ENCODE measurements at regions not wholly inside any gene's neighbourhood (a gene's known extent, or its start where the extent isn't known, plus 50 kb on each side); places are given as distances from the start of the nearest gene placed in this dataset.

GRCh38 chr19:30676990-30677679 lies 305.0 kb downstream of the ZNF536 start:
- peaks cover 86% of the 10 kb centered on the region for H3K27me3 ChIP-seq
- H3K4me3 ChIP-seq, result no peak overlapping the region
- TF ChIP-seq CTCF (IDR thresholded peaks at IDR 0.05; ENCODE audit: low read depth, low read length), result no peak

DNA sequence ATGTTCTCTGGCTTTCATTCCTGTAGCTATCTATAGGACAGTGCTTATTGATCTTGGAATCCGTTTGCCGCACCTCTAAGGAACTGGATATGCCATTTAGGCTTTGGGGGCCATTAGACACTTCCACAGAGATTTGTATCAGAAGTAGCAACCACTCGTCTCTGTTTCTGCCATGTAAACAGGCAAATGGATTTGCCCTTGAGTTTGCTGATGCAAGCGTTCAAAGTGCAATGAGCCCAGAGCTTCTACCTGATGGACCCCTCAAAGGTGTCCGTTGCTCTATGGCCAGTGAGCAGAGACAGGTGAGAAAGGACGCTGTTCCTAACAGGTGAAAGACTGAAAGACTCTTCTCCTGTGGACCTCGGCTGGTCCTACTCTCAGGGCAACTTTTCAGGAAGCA lies 302.9 kb downstream of the ZNF536 start:
- peaks cover 86% of the 10 kb centered on the region for H3K27me3 ChIP-seq
- H3K36me3 ChIP-seq, result no peaks in the 10 kb centered on the region
- no peak for DNase-seq (ENCODE audit: low read depth in 1 of 2, low spot score in 1 of 2)
- TF ChIP-seq CTCF (IDR thresholded peaks at IDR 0.05; ENCODE audit: low read depth, low read length), result no peak
- H3K27ac ChIP-seq, result no peak overlapping the region
- peaks cover 5% of the 10 kb centered on the region for H3K4me1 ChIP-seq (ENCODE audit: low read depth)
- no peak overlapping the region for H3K4me3 ChIP-seq
- H3K9me3 ChIP-seq (ENCODE audit: low read depth), result no peaks in the 10 kb centered on the region

More at GRCh38 chr19:30676990-30677679, 305.0 kb downstream of the ZNF536 start:
- Histone ChIP-seq H3K36me3 (no peaks in the 10 kb centered on the region), H3K27ac (no peak overlapping the region), H3K9me3 (ENCODE audit: low read depth) (no peaks in the 10 kb centered on the region), H3K4me1 (ENCODE audit: low read depth) (no peaks in the 10 kb centered on the region)
- DNase-seq (ENCODE audit: low read depth in 1 of 2, low spot score in 1 of 2), result no peak

DNA sequence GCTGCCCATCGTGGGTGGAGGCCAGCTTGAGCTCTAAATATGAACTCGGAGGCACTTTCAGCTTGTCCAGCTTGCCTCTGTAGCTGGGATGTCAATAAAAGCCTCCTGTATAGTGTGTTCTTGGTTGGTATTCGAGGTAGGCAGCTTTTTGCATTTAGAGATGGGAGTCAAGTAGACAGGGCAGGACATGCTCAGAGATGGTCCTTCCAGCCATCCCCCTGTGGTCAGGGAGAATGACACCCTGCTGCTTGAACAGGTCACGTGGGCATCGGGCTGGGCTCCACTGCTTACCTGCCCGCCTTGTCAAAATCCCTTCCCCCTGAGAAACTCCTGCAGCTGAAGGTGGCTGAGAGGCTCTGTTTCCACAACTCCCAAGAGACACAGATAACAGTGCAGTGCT lies 302.5 kb downstream of the ZNF536 start:
- no peak overlapping the region for H3K27ac ChIP-seq

DNA sequence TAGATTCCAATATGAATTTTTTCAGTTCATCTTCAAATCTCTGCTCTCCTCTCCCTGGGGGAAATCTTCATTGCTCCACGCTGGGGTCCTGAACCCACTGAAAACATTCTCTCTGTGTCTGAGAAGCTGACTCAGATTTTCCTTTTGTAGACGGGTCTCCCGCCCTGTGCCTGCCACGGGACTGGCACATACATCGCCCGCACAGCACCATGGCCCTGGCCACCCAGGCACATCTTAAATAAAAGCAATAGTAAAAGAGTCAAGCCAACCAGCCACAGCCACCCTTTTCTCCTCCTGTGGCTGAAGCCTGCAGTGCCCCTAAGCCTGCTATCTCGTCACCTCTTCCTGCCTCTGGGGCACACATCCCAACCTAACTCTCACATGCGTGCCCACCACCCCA lies 301.2 kb downstream of the ZNF536 start:
- Histone ChIP-seq H3K36me3 (no peaks in the 10 kb centered on the region), H3K9me3 (ENCODE audit: low read depth) (no peaks in the 10 kb centered on the region), H3K4me3 (no peak overlapping the region), H3K27me3 (peaks cover 83% of the 10 kb centered on the region), H3K4me1 (ENCODE audit: low read depth) (peaks cover 5% of the 10 kb centered on the region), H3K27ac (no peak overlapping the region)
- DNase-seq (ENCODE audit: low read depth in 1 of 2, low spot score in 1 of 2), result no peak
- no peak for TF ChIP-seq CTCF (IDR thresholded peaks at IDR 0.05; ENCODE audit: low read depth, low read length)

More for the DNA sequence above, 302.5 kb downstream of the ZNF536 start:
- no peak for TF ChIP-seq CTCF (IDR thresholded peaks at IDR 0.05; ENCODE audit: low read depth, low read length)
- H3K4me1 ChIP-seq (ENCODE audit: low read depth), result peaks cover 5% of the 10 kb centered on the region
- H3K27me3 ChIP-seq, result peaks cover 85% of the 10 kb centered on the region
- no peaks in the 10 kb centered on the region for H3K9me3 ChIP-seq (ENCODE audit: low read depth)
- no peaks in the 10 kb centered on the region for H3K36me3 ChIP-seq
- no peak overlapping the region for H3K4me3 ChIP-seq
- DNase-seq (ENCODE audit: low read depth in 1 of 2, low spot score in 1 of 2), result no peak

- no peak for DNase-seq (ENCODE audit: low read depth in 1 of 2, low spot score in 1 of 2)
- H3K27ac ChIP-seq, result no peak overlapping the region
- no peaks in the 10 kb centered on the region for H3K36me3 ChIP-seq
- TF ChIP-seq CTCF (IDR thresholded peaks at IDR 0.05; ENCODE audit: low read depth, low read length), result no peak
- no peaks in the 10 kb centered on the region for H3K9me3 ChIP-seq (ENCODE audit: low read depth)
- H3K4me3 ChIP-seq, result no peak overlapping the region
- H3K4me1 ChIP-seq (ENCODE audit: low read depth), result peaks cover 5% of the 10 kb centered on the region
- peaks cover 83% of the 10 kb centered on the region for H3K27me3 ChIP-seq
Observed at GRCh38 chr19:30672926-30673325, 300.7 kb downstream of the ZNF536 start.
